Stimulated activated CD4-positive, alpha-beta T cell treated with anti-CD3 and anti-CD28 coated beads, Interleukin-12 subunit alpha, Interleukin-12 subunit beta, amount 100 ng/mL, for 24 hours (primary cell): ENCODE measurements at regions not wholly inside any gene's neighbourhood (a gene's known extent, or its start where the extent isn't known, plus 50 kb on each side); places are given as distances from the start of the nearest gene placed in this dataset.
"Not testable (repeated sequence)": the region's sequence is repeated elsewhere in the genome, so short reads cannot be mapped to it uniquely, and the experiment has no call there.

Source experiments
- DNase-seq, 2 experiments: peaks; one replicate each; pipeline ENCODE4 v3.0.0-alpha.2; 2020; ENCODE audit warnings: low read depth in 2 of 2

DNA sequence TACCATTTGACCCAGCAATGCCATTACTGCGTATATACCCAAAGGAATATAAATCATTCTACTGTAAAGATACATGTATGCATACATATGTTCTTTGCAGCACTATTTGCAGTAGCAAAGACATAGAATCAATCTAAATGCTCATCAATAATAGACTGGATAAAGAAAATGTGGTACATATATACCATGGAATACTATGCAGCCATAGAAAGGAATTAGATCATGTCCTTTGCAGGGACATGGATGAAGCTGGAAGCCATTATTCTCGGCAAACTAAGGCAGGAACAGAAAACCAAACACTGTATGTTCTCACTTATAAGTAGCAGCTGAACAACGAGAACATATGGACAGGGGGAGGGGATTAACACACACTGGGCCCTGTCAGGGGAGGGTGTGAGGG, 54.8 kb upstream of the ZNF30 start:
- not testable (repeated sequence) for DNase-seq

DNA sequence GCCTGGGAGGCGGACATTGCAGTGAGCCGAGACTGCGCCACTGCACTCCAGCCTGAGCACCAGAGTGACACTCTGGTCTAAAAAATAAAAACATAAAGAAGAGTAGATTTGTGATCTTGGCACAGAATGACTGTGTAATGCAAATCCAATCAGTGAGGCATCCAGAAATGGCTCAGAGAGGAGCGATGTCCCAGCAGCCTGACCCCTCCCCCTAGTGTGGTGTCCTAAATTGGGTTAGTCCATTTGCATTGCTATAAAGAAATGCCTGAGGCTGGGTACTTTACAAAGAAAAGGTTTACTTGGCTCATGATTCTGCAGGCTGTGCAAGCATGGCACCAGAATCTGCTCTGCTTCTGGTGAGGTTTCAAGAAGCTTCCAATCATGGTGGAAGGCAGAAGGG, 59.1 kb upstream of the ZNF30 start:
- DNase-seq: no peak

DNA sequence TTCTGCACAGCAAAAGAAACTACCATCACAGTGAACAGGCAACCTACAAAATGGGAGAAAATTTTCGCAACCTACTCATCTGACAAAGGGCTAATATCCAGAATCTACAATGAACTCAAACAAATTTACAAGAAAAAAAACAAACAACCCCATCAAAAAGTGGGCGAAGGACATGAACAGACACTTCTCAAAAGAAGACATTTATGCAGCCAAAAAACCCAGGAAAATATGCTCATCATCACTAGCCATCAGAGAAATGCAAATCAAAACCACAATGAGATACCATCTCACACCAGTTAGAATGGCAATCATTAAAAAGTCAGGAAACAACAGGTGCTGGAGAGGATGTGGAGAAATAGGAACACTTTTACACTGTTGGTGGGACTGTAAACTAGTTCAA, 61.5 kb upstream of the ZNF30 start:
- DNase-seq: not testable (repeated sequence)

DNA sequence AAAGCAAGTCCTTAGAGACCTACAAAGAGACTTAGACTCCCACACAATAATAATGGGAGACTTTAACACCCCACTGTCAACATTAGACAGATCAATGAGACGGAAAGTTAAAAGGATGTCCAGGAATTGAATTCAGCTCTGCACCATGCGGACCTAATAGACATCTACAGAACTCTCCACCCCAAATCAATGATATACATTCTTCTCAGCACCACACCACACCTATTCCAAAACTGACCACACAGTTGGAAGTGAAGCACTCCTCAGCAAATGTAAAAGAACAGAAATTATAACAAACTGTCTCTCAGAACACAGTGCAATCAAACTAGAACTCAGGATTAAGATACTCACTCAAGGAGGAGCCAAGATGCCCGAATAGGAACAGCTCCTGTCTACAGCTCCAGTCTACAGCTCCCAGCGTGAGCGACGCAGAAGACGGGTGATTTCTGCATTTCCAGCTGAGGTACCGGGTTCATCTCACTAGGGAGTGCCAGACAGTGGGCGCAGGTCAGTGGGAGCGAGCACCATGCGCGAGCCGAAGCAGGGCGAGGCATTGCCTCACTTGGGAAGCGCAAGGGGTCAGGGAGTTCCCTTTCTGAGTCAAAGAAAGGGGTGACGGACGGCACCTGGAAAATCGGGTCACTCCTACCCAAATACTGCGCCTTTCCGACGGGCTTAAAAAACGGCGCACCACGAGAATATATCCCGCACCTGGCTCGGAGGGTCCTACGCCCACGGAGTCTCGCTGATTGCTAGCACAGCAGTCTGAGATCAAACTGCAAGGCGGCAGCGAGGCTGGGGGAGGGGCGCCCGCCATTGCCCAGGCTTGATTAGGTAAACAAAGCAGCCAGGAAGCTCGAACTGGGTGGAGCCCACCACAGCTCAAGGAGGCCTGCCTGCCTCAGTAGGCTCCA, 66.6 kb upstream of the ZNF30 start:
- DNase-seq: not testable (repeated sequence)

DNA sequence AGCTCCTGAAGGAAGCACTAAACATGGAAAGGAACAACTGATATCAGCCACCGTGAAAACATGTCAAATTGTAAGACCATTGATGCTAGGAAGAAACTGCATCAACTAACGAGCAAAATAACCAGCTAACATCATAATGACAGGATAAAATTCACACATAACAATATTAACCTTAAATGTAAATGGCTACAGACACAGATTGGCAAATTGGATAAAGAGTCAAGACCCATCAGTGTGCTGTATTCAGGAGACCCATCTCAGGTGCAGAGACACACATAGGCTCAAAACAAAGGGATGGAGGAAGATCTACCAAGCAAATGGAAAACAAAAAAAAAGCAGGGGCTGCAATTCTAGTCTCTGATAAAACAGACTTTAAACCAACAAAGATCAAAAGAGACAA, 67.4 kb upstream of the ZNF30 start:
- not testable (repeated sequence) for DNase-seq

DNA sequence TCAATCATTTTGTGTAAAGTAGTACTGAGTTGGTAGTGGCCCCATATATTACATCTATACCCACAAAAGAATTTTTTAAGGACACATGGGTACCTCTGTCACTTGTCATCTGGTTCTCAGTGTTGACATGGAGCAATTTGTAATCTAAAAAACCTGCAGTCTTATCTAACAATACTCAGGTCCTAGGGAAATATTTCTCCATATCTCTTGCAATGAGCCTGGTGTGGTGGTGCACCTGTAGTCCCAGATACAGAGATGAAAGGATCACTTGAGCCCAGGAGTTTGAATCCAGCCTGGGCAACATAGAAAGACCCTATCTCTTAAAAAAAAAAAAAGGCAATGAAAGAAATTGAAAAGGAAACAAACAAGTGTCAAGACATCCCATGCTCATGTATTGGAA, 70.7 kb upstream of the ZNF30 start:
- no peak for DNase-seq

DNA sequence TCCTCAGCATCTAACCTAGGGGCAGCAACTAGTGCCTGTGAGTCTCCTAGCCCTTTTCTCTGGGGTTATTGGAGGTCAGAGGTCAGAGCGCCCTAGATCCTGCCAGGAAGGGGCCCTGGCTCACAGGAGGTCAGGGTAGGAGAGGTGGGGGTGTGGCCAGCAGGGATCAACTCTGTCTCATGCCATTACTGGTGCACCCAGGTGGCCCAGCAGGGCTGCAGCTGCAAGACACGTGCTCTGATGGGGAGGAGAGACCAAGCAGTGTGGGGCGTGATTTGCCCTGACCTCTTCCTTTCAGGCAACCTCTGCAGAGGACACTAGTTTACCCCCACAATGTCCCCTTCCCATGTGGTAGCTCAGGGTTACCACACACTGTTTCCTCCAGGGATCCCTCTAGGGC, 73.3 kb upstream of the ZNF30 start:
- DNase-seq: no peak

DNA sequence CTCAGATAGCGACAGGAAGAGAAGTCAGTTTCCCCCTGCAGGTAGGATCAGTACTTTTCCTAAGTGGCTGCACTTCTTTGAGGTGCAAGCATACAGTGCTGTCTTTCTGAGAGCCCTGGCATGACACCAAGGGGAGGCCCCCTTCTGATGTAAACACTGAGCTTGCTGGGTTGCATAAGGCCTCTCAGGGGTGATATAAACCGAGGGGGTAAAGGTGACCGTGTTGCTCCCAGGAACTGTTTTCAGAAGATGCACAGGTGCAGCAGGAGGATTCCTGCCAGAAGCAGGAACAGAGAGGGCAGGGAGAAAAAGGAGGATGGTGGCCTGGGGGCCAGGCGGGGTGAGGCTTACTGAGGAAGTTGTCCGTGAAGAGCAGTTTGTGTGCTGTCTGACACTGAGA, 74.0 kb upstream of the ZNF30 start:
- DNase-seq: no peak

DNA sequence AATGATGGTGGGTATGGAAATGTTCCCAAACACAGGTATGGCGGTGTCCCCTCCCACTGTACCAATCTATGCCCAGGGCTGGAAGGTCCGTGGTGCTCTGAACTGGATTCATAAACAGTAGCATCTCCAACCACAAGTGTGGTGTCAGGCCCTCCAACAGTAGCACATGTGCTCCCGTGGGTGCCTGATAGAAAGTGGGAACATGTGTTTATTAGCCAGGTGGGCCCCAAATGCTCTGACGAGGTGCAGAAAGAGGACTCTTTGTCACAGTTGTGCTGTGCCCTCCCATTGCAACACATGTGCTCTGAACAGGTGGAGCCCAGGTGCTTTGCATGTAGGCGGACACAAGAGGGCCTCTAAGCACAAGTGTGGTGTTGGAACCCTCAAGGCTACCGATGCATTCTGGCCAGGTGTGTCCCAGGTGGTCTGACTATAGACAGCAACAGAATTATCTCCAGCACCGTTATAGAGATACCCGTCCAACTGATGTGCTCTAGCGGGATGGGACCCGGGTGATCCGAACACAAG, 75.4 kb upstream of the ZNF30 start:
- no peak for DNase-seq

DNA sequence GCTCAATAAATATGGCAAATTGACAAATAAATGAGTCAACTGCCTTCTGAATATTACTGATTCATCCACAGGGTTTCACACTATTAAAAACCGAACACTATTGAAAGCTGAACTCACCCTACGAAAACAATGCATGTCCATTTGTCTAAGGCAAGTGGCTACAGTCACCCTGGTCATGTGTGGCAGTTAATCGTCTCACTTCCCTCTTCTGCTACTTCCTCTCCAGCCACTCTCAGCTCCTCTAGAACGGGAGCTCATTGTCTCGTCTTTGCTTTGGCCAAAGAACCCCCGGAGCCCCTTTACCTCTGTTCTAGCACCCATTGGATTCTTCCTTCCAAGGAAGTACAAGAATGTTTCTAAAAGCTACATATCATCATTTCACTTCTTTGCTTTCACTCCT, 74.4 kb upstream of the ZNF599 start:
- DNase-seq: no peak

DNA sequence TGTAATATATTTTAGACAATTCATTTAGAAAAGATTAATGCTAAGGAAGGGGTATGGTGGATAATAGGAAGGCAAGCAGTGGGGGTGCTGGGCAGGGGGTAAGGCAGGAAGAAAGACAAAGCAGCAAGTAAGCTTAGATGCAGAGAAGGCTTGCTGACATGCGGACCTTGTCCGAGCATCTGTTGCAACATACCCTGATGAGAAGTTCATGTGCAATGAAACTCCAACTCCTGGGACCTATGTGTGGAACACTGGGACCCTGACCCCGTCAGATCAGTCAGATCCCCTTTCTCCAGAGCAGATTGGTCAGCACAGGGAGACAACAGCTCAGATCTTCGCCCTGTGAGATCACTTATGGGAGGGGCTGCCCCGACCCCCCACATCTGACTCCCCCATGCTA, 71.3 kb upstream of the ZNF599 start:
- DNase-seq: no peak

DNA sequence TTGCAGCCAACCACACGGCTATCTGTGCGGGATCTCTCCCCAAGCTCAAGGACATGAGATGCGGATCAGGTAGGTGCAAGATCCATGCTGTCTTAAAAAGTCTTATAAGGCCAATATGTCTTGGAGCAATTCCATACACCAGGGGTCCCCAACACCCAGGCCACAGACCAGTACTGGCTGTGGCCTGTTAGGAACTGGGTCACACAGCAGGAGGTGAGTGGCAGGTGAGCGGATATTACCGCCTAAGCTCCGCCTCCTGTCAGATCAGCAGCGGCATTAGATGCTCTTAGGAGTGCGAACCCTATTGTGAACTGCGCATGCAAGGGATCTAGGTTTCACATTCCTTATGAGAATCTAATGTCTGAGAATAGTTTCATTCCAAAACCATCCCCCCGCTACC, 68.8 kb upstream of the ZNF599 start:
- DNase-seq: no peak

DNA sequence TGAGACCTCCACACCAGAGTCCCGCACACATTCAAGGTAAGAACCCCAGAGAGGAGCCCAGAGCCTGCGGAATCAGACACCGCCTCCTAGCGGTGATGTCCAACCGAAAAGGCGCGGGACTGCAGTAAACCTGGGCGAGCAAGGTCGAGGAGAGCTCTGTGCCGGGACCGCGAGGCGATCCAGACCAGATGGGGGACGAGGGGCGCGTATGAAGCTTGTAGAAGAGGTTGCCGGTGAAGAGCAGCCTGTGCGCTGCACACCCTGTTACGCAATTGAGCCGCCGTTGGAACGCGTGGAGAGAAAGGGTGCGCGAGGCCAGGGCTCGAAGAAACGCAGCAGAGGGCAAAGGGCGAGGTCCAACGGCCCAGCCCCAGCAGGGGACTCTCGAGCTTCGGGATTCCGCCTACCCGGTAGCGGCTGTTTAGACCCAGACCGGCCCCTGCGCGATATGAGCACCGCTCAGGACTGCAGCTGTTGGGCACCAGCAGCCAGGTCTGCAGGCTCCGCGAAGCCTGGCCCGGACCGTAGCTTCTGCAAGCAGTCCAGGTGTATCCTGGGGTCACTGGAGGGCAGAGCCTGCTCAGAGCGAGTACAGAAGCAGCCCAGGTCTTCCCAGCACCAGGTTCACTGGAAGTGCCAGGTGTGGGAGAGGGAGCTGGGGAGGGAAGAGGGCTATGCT, 65.9 kb upstream of the ZNF599 start:
- peak in 1 of 2 experiments; percentile 32 for DNase-seq

DNA sequence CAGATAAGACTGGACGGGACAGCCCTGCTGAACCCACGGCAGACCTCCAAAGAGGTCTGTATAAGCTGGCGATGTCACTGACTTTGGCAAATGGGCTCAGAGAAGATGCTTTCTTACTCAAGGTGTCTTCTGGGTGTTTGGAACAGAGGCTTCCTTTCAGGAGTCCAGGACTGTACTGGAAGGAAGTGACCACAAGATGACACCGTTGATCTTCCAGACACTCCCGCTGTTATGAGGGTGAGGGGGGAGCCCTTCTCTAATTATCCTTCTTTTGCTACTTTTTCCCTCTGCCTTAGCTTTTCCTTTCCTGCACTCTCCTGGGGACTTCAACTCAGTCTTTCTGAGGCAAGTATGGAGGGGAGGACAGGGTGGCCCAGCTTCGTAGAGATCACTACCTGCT, 65.2 kb upstream of the ZNF599 start:
- no peak for DNase-seq

DNA sequence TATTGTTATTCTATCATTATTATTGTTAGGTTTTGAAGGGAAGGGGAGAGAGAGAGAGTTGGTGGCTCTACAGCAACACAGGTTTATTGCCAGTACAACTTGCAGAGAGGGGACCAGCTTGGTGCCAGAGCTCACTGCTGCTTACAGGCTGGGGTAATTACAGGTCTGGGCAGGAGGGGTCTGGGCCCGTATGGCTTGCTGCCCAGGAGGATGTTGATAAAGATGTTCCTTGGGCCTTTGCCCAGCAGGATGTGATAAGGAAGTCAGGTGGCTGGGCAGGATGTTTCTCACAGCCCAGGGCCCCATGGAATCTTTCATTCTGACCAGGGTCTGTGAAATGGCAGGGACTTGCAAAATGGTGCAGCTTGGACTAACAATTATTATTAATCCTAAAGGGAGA, 64.2 kb upstream of the ZNF599 start:
- no peak for DNase-seq

DNA sequence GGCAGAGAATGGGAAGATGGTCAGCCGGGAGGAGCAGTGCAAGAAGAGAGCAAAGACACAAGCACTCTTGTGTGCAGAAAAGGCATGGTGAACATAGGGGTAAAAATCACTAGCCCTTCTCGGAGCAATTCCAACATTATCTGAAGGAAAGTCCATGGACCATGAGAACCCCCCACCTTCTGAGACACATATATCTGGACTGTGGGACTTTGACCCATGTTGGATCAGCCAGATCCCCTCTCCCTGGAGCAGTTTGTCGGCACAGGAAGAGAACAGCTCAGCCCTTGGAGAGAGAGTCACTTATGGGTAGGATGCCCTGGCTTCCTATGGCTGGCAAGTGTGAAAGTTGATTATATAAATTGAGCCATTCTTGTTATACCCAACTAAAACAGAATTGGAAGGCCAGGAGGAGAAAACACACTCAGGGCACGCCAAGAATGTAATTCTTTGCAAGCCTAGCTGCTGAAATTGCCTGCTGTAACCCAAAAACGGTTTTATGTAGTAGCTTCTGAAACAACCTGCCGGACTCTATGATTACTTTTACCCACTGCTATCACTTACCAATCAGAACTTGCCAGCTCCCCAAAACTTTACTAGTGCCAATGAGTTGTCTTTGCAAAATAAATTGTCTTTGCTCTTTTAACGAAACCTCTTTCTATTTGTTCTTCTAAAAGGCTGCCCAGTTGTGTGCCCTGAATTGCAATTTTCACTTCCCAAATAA, 62.8 kb upstream of the ZNF599 start:
- DNase-seq: no peak

DNA sequence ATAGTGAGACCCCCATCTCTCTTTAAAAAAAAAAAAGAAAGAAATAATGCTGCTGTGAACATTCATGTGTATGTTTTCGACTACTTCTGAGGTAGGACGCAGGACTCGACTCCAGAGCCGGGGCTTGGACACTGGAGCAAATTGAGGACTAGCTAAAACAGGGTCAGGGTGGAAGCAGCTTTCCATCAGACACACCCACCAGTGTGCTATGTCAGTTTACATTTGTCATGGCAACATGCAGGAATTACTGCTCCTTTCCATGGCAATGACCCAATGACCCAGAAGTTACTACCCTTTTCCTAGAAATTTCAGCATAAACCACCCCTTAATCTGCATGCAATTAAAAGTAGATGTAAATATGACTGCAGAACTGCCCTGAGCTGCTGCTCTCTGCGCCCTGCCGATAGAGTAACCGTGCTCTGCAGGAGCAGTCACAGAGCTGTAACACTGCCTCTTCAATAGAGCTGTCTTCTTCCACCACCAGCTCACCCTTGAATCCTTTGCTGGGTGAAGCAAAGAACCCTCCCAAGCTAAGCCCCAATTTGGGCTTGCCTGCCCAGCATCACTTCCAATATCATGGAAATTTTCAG, 61.6 kb upstream of the ZNF599 start:
- no peak for DNase-seq

DNA sequence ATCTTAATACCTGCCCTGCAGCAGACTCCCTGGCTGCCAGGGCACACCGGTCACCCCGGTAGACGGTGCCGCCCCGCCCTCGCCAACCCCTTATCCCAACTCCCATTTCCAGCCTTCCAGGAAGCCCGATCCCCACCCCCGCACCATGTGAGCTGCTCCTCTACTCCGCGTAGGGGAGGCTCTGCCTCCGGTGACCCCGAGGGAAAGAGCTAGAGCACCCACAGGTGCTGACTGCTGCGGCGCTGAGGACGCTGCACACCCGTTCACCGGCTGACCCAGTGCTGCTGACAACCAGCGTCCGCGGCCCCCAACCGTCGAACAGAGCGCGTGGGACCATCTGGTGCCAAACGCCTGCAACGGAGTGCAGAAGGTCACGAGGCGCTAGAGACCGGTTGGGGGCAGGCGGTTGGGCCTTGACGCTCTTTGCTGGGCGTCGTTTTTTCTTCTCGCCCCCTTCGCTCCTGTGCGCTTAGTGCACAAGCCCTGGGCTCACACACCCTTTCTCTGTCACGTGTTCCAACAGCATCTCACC, 59.6 kb upstream of the ZNF599 start:
- no peak for DNase-seq

DNA sequence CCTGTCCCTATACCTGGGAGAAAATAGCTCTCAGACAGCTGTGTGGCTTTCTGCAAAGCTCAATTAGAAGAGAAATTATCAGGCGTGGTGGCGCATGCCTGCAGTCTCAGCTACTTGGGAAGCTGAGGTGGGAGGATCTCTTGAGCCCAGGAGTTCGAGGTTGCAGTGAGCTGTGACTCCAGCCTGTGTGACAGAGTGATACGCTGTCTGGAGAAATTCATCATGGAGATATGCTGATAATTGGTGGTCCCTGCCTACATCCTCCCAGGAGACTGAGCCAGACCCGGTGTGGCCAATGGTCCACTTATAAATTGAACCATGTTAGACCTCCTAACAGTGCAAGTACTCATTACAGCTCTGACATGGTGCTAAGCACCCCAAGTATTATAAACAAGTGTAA, 58.7 kb upstream of the ZNF599 start:
- no peak for DNase-seq

DNA sequence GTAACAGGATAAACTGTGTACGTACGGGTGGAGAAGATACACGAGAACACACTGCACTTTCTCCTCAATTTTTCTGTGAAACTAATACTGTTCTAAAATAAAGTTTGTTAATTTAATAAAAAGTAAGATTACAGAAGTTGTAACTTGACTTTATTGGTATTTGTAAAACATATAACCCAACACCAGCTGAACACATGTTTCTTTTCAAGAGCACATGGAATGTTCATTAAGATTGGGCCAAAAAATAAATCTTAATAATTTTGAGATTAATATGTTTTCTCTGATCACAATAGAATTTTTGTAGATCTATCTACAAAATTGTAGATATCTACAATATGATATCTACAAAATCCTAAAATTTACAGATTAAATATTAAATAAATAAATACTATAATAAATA, 55.1 kb upstream of the ZNF599 start:
- DNase-seq: no peak

DNA sequence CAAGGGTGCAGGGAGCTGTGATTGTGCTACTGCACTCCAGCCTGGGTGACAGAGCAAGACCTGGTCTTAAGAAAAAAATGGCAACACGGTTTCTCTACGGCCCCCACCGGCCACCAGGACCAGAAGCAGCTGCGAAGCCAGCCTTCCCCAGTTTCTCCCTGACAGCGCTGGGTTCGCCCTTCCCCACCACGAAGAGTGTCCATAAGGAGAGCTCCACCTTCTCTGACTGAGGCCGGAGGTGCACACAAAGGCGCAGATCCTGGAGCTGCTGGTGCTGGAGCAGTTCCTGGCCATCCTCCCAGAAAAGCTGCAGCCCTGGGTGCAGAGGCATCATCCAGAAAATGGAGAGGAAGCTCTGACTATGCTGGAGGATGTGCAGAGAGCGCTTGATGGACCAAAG, 52.2 kb upstream of the ZNF599 start:
- no peak for DNase-seq

DNA sequence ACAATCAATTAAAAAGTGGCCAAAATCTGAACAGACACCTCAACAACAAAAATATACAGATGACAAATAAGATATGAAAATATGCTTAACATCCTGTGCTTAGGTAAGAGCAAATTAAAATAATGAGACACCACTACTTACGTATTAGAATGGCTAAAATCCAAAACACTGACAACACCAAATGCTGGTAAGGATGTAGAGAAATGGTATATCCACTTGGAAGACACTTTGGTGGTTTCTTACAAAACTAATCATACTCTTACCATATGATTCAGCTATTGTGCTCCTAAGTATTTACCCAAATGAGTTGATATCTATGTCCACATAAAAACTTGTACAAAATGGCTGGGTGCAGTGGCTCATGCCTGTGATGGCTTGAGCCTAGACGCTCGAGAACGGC, 51.7 kb upstream of the ZNF599 start:
- DNase-seq: no peak
